DND-41 (cell line): ENCODE measurements at regions not wholly inside any gene's neighbourhood (a gene's known extent, or its start where the extent isn't known, plus 50 kb on each side); places are given as distances from the start of the nearest gene placed in this dataset.

Source experiments
- ATAC-seq: fragments of 200-7000 bp; cut with Tn5 transposase; 3 replicates; pipeline ENCODE4 v1.9.1; 2021; ENCODE audit warnings: low read depth; ENCODE audit not compliant: insufficient read depth
- DNase-seq: peaks from one replicate; pipeline ENCODE4 v3.0.0-alpha.2; 2020
- H2AFZ ChIP-seq: 2 replicates; pipeline ENCODE4 v1.6.0; 2012; ENCODE audit warnings: low read depth, low read length
- H3K27ac ChIP-seq: 2 replicates; pipeline ENCODE4 v1.5.1; 2012; ENCODE audit warnings: low read length, inconsistent platforms
- H3K27me3 ChIP-seq: fragments of 200-600 bp; sonication (generic); 2 replicates; pipeline ENCODE4 v1.6.0; 2012; ENCODE audit warnings: low read length, mild to moderate bottlenecking, inconsistent platforms; ENCODE audit not compliant: insufficient read depth, poor library complexity
- H3K36me3 ChIP-seq: 2 replicates; pipeline ENCODE4 v1.5.1; 2012; ENCODE audit warnings: low read length, inconsistent platforms; ENCODE audit not compliant: insufficient read depth
- H3K4me1 ChIP-seq: 2 replicates; pipeline ENCODE4 v1.5.1; 2012; ENCODE audit warnings: mild to moderate bottlenecking, low read length; ENCODE audit not compliant: insufficient read depth
- H3K4me2 ChIP-seq: 2 replicates; pipeline ENCODE4 v1.6.0; 2012; ENCODE audit warnings: mild to moderate bottlenecking, moderate library complexity, low read length, inconsistent platforms; ENCODE audit not compliant: insufficient read depth
- H3K4me3 ChIP-seq, 2 experiments: fragments of 200-600 bp in 1 of 2; shearing (Covaris generic) in 1 of 2; 2 replicates each; pipeline ENCODE4 v1.5.1; 2012 to 2016; ENCODE audit warnings: inconsistent platforms in 2 of 2, low read length in 2 of 2, mild to moderate bottlenecking in 2 of 2, low read depth in 1 of 2, moderate library complexity in 1 of 2
- H3K79me2 ChIP-seq: 2 replicates; pipeline ENCODE4 v1.6.0; 2012; ENCODE audit warnings: low read length, inconsistent platforms; ENCODE audit not compliant: insufficient read depth
- H3K9ac ChIP-seq: 2 replicates; pipeline ENCODE4 v1.6.0; 2012; ENCODE audit warnings: low read depth, mild to moderate bottlenecking, inconsistent platforms, low read length, moderate library complexity
- H3K9me3 ChIP-seq: 2 replicates; pipeline ENCODE4 v1.5.1; 2012; ENCODE audit warnings: low read length, moderate library complexity, mild to moderate bottlenecking, inconsistent platforms; ENCODE audit not compliant: insufficient read depth, severe bottlenecking
- H4K20me1 ChIP-seq: 2 replicates; pipeline ENCODE4 v1.6.0; 2012; ENCODE audit warnings: low read length; ENCODE audit not compliant: insufficient read depth
- EZH2 ChIP-seq: IDR thresholded peaks from 3 replicates; pipeline ENCODE4 v1.6.1; 2012; ENCODE audit warnings: borderline replicate concordance, low read depth, mild to moderate bottlenecking, moderate library complexity, low read length, inconsistent platforms; ENCODE audit not compliant: severe bottlenecking
- TF ChIP-seq, protein P1 (sequence below): IDR thresholded peaks from 2 replicates; pipeline ENCODE4 v1.5.1; 2012; ENCODE audit warnings: borderline replicate concordance, low read length, moderate library complexity, mild to moderate bottlenecking; ENCODE audit not compliant: poor library complexity, severe bottlenecking; ENCODE audit errors: extremely low read depth

- Histone ChIP-seq H3K9ac (no peak overlapping the region), H2AFZ (no peak overlapping the region), H3K27me3 (no peaks in the 10 kb centered on the region), H3K4me3 (no peak overlapping the region), H3K9me3 (no peaks in the 10 kb centered on the region), H3K79me2 (no peaks in the 10 kb centered on the region), H3K4me1 (no peaks in the 10 kb centered on the region), H3K27ac (no peak overlapping the region), H3K4me2 (no peak overlapping the region), H4K20me1 (no peaks in the 10 kb centered on the region), H3K36me3 (no peaks in the 10 kb centered on the region)
- DNase-seq (no peak), ATAC-seq (no peak)
- no peak for TF ChIP-seq EZH2
- TF ChIP-seq, protein P1, sequence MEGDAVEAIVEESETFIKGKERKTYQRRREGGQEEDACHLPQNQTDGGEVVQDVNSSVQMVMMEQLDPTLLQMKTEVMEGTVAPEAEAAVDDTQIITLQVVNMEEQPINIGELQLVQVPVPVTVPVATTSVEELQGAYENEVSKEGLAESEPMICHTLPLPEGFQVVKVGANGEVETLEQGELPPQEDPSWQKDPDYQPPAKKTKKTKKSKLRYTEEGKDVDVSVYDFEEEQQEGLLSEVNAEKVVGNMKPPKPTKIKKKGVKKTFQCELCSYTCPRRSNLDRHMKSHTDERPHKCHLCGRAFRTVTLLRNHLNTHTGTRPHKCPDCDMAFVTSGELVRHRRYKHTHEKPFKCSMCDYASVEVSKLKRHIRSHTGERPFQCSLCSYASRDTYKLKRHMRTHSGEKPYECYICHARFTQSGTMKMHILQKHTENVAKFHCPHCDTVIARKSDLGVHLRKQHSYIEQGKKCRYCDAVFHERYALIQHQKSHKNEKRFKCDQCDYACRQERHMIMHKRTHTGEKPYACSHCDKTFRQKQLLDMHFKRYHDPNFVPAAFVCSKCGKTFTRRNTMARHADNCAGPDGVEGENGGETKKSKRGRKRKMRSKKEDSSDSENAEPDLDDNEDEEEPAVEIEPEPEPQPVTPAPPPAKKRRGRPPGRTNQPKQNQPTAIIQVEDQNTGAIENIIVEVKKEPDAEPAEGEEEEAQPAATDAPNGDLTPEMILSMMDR: no peak
These were observed 1255.8 kb downstream of the SORCS1 start for GRCh38 chr10:105908701-105909100.

- no peak for TF ChIP-seq EZH2
- TF ChIP-seq, protein P1: no peak
- ATAC-seq: no peak
These were observed 1244.4 kb downstream of the SORCS3 start for GRCh38 chr10:105885495-105885894.

DNA sequence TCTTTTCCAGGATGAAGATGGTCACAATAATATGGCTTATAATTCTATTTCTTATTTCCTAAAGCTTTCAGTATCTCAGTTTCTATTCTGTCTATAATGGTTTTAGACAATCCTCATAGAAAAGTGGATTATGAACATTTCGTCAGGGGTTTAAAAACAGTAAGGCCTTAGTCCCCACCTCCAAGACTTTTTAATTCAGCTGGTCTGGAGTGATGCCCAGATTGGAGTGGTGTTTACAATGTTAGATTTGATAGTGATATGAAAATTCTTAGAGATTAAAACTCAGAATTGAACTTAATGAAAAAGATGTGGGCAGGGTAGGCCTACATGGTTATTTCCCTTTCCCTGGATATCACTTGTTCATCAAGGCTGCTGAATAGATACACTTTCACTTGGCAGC is 1238.3 kb downstream of the SORCS3 start:
- ATAC-seq: no peak
- Histone ChIP-seq H3K9me3 (no peaks in the 10 kb centered on the region), H3K79me2 (no peaks in the 10 kb centered on the region), H3K36me3 (no peaks in the 10 kb centered on the region), H2AFZ (no peak overlapping the region), H3K4me3 (no peak overlapping the region), H3K4me1 (no peaks in the 10 kb centered on the region), H4K20me1 (no peaks in the 10 kb centered on the region), H3K9ac (no peak overlapping the region), H3K4me2 (no peak overlapping the region), H3K27me3 (no peaks in the 10 kb centered on the region), H3K27ac (no peak overlapping the region)
- no peak for DNase-seq
- TF ChIP-seq, protein P1: no peak
- no peak for TF ChIP-seq EZH2

More at GRCh38 chr10:105885495-105885894, 1244.4 kb downstream of the SORCS3 start:
- no peak overlapping the region for H3K4me3 ChIP-seq
- H3K79me2 ChIP-seq: no peaks in the 10 kb centered on the region
- H3K36me3 ChIP-seq: no peaks in the 10 kb centered on the region
- H3K9ac ChIP-seq: no peak overlapping the region
- DNase-seq: no peak
- no peaks in the 10 kb centered on the region for H3K9me3 ChIP-seq
- no peak overlapping the region for H3K27ac ChIP-seq
- no peaks in the 10 kb centered on the region for H3K27me3 ChIP-seq
- H2AFZ ChIP-seq: no peak overlapping the region
- H3K4me1 ChIP-seq: no peaks in the 10 kb centered on the region
- no peaks in the 10 kb centered on the region for H4K20me1 ChIP-seq
- no peak overlapping the region for H3K4me2 ChIP-seq

- no peaks in the 10 kb centered on the region for H3K27me3 ChIP-seq
- ATAC-seq: no peak
- H3K4me3 ChIP-seq: no peak overlapping the region
- no peak overlapping the region for H2AFZ ChIP-seq
- H3K9ac ChIP-seq: no peak overlapping the region
- TF ChIP-seq EZH2: no peak
- TF ChIP-seq, protein P1: no peak
- H3K36me3 ChIP-seq: no peaks in the 10 kb centered on the region
- H3K4me2 ChIP-seq: no peak overlapping the region
- H4K20me1 ChIP-seq: no peaks in the 10 kb centered on the region
- H3K9me3 ChIP-seq: no peaks in the 10 kb centered on the region
- H3K79me2 ChIP-seq: no peaks in the 10 kb centered on the region
- no peak overlapping the region for H3K27ac ChIP-seq
- H3K4me1 ChIP-seq: no peaks in the 10 kb centered on the region
- no peak for DNase-seq
These were observed 1234.0 kb downstream of the SORCS3 start for GRCh38 chr10:105875050-105875449.
